GM19035 (cell line): ENCODE measurements at regions not wholly inside any gene's neighbourhood (a gene's known extent, or its start where the extent isn't known, plus 50 kb on each side); places are given as distances from the start of the nearest gene placed in this dataset.

Experiments used
- ATAC-seq: cut with Tn5 transposase; IDR thresholded peaks from one replicate; pipeline ENCODE4 v1.9.1; 2021; ENCODE audit not compliant: unreplicated experiment

DNA sequence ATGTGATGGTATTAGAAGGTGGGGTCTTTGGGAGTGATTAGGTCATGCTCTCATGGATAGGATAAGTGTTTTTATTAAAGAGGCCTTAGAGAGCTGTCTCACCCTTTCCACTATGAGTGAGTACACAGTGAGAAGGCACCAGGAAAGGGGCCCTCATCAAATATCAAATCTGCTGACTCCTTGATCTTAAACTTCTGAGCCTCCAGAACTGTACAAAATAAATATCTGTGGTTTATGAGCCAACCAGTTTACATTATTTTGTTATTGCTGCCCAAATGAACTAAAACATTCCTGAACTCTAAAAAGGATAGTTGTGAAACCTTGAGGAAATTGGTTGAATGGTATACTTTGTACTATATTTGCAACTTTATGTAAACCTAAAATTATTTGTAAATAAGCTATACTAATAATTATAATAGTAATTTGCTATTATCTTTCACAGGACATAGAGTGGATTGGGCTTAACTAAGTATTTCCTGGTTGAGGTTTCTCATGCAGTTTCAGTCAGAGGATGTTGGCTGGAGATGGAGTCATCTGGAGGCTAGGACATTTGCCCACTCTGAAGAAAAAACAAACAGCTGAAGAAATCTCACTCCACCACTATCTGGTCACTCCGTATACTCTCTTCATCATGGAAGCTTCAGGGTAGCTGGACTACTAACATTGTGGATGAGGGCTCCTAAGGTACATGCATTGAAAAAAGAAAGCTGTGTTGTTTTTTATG is 1068.6 kb upstream of the CADM2 start:
- no peak for ATAC-seq

DNA sequence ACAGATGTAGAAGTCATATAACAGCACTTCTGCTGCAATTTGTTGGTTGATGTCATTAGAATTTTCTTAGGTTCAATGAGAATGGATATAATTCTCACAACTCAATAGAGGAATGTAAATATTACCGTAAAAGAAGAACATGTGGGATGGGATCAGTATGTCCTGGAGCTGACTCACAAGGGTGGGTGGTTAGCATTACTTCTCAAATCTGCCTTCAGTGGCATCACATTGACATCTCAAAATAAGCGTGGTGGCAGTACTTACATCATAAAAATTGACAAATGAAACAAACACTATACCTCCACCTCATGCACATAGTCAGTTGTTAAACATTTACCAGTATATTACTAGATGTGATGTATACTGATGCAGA is 1068.0 kb upstream of the CADM2 start:
- no peak for ATAC-seq

DNA sequence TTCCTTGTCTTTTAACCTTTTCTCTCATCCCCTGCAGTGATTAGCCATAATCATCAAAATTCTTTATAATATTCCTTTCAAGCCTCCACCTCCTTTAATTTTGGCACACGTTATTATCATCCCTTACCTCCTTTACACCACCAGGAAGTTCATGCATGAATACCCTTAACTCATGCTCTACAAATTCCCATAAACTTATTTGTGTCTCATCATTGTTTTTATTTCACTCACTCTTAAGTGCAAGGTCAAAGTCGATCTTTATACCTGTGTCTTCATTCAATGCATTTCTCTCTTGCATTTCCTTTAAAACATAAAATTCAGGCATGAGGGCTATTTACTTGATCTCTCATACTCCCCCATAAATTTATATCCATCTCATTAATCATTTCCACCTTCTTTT is 1064.6 kb upstream of the CADM2 start:
- ATAC-seq: no peak

DNA sequence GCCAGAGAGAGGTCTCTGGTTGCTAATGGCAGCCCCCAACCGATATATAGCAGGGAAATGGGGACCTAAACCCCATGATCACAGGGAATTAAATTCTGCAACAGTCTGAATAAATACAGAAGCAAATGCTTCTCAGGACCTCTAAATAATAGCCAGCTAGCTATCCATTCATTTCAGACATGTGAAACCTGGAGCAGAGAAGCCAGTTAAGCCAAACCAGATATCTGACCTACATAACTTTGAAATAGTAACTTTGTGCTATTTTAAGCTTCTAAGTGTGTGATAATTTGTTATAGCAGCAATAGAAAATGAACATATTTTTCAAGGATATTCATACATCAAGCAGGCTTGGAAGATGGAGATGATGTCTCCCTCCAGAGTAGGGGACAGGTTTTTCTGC is 1062.9 kb upstream of the CADM2 start:
- no peak for ATAC-seq

DNA sequence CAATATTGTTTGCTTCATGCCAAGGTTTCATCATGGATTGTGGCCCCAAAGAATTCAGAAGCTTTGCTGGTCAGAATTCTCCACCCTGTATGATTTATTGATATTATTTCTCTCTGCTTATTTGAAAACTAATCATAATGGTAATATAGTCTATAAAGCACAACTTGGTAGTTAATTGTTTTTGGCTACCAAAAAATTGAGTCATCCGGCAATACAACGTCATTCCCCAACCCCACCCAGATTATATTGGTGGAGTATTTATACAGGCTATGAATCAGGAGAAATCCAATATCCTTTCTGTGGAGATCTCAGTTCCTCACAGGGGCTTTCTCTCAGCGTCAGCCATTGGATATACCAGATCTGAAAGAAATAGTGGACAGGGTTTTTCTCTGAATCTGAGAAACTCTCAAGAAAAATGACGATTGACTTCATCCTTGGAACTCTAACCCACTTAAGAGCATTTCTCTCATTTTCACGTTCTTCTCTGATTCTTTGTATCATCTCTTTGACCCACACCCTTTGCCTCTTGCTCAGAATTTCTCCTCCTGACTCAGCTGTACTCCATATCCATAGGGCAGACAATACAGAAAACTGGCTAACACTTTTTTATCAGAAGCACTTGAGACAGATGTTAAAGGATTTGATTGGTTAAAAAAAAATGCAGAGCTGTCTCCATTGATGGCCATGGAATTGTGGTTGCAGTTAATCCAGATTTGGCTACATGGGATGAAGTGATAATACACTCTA is 1055.8 kb upstream of the CADM2 start:
- ATAC-seq: no peak

DNA sequence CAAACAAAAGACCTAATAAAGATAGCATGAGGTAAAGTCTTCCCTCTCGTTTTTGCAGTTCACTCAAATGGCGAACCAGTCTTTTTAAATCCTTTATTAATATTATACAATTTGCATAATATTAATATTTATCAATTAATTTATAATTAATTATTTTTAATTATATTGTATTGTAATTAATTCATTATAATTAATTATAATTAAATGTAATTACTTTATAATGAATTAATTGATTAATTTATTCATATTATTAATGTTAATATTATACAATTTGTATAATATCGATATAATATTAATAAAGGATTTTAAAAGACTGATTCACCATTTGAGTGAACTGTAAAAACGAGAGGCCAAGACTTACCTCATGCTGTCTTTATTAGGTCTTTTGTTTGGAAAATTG is 1045.4 kb upstream of the CADM2 start:
- ATAC-seq: no peak

DNA sequence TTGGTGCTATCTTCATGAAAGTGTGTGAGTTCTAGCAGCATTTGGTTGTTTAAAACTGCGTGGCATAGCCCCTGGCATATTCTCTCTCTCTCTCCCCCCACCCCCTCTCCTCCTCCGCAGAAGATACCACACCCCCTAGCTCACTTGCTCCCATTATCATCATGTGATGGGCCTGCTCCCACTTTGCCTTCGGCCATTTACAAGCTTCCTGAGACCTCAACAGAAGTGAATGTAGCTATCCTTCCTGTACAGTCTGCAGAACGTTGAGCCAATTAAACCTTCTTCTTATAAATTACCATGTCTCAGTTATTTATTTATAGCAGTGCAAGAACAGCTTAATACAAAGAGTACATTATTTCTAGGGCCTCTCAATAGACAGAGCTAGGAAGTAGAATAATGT is 1032.5 kb upstream of the CADM2 start:
- no peak for ATAC-seq

DNA sequence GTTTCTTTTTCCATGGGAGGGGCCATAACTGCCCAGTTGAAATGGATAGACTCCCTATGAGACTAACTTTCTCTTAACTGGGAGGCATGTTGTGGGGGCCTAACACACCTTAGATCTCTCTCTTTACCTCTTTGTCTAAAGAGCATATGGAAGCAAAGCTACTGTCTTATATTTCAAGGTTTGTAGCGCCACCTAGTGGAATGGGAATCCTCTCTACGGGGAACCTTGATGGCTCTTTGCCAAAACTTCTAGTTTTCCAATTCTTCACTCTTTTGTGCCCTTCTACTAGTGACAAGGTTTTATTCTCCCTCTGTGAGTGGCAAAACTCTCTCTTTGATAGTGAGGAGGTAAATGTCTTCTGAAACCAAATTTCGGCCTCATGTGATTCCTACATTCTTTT is 1030.4 kb upstream of the CADM2 start:
- ATAC-seq: no peak

DNA sequence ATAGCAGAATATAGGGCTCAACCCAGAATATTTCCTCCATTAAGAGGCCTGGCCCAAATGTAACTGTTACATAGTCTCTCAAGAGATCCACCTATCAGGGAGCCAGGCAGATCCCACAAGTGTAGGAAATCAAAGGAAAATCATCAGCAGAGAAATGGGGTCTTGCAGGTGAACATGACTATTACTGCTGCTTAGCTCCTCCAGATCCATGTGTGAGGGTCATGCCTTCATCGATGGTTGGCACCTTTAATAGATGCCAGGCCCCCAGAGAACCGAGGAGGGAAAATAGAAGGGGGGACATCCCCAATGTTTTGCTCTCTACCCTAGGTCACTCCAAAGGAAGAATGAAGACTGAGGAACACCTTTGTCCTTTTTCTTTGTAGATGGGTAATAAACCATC is 1029.9 kb upstream of the CADM2 start:
- no peak for ATAC-seq

DNA sequence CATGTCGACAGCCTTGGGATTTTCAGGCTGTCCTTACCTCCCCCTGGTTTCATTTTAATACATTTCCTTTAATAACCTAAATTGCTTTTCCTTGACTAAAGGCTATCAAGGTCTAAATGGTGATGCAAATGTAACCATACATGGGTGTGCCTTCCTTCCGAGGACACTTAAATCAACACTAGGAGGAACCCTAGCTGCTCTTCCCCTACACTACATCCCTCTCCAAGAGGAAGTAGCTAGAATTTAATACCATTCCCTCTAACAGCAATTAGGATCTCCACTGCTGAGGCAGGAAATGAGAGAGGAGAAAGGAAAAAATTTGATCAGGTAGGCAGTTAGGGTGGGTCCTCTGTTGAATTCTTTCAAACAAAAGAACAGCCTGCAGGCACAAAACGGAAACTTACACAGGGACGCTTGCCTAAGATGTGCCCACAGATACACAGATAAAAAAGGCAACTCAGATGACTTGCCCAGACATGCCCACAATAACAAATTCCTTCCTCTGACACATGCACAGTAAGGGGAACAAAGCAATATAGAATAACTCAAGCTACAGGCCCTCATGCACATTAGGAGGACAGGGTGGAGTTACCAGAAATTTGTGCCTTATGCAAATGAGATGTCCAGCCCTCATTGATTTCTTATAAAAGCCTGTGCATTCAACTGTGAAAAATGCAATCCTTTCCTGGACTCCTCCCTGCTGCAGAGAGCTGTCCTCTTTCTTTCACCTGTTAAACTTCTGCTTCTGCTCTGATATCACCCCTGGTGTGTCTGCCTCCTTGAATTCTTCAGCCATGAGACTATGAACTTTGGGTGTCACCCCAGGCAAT is 1024.4 kb upstream of the CADM2 start:
- ATAC-seq: no peak

DNA sequence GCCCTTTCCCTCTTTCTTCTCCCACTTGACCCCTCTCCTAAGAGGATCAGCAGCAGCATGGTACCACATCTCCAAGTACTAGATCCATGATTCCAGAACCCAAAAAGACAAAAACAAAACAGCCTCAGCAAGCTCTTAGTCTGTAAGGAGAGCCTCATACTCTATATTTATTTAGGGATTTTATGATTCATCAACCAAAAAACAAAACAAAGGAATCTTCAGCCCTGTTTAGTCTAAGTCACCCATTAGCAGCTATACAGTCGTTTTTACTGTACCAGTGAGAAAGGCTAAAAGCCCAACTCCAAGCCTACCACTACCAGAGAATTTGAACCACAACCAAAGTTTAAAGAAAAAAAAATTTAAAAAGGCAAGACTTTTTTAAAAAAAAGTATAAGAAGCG is 1020.3 kb upstream of the CADM2 start:
- no peak for ATAC-seq

DNA sequence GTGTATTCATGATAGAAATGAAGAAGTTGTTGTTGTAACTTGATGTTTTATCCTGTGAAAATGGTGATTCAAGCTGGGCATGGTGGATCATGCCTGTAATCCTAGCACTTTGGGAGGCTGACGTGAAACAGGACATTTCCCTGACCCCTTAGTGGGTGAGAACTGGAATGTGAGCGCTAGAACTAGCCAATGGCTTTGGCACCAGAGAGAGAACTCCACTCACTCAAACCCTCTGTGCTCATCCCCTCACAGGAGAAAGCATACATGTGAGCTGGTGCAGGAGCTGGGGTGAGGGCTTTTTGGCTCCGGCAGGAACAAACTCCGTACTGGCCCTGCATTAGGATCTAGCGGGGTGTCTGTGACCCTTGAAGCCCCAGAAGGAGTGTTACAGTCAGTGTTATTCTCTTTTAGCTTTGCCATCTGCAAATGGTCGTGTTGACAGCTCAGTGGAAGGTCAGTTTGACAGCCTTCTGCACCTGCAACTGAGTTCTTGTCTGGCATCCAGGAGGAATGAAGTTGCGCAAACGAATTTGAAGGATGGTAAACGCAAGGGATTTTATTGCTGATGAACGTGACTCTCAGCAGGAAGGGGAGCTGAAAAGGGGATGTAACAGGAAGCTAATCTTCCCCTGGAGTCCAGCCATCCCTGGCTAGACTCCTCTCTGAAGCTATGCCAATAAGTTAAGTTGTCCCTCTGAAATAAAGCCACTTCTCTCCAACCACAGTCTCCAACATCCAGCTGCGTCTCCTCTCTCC is 1016.6 kb upstream of the CADM2 start:
- ATAC-seq: no peak

DNA sequence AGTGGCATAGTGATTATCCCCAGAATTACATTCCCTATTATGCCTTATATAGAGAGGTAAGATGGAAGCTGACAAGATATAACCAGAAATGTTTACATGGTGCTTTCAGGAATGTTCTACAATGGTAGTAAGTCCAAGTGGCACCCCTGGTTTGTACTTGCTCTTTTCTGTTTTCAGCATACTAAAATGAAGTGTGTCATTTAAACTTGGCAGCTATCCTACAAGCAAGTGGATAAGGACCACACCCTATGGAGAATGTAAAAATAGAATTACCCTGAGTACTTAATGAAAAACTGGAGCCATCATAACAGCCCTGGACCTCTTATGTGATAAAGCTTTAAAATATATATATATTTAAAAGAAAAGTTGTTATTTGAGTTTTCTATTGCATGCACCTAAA is 1012.7 kb upstream of the CADM2 start:
- no peak for ATAC-seq

DNA sequence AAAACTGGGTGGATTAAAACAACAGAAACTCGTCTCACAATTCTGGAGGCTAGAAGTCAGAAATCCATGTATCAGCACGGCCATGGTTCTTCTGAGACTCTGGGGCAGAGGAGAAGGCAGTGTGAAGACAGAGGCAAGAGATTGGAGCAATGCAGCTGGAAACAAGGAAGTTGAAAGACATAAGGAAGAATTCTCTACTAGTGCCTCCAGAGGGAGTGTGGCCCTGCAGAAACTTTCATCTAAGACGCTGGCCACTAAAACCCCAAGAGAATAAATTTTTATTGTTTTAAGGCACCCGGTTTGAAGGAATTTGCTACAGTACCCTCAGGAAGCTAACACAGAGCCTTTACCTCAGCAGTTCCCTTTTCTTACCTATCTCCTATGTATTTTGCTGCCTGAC is 1012.2 kb upstream of the CADM2 start:
- no peak for ATAC-seq

DNA sequence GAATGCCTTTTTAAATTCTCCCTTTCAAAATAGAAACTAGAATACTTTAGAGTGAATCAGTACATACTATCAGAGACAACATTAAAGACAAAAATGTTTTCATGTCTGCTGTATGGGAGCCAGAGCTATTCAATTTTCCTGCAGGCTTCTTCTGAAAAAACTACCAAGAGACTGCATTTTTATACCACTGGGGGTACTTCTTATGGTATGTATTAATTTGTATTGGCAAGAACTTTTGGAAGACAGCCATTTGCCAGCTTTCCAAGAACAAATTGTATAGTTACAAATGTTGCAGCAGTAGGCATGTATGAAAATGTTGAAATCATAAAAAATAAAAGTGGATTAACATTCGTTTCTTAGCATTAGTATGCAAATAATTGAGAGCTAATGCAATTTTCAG is 1010.0 kb upstream of the CADM2 start:
- no peak for ATAC-seq

DNA sequence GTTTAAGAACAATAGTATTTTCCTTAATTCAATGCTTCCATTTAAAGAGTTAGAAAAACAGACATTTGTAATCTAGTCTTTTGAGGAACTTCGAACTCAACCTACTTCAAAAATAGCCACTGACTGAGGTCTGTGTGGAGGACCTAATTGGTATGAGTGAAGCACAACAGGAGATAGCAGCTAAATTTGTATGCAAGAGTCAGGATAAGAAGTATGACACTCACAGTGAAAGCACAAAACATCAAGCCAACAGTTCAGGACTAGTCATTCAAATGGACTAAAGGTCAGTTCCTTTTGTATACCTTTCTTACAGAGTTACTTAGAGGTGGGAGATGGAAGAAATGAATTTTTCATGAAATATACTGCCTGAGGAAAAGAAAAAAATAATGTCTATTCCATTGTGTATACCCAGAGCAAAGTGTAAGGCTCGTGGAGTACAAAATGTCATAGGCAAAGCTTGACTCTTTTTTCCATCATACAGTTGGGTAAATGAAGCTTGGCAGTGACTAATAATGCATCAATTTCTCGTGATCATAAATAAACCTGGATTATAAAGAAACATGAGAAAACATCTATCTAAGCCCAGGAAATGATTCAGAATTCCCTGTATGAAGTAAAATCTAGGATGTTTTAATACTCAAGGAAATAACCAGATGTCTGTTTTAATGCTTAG is 1005.2 kb upstream of the CADM2 start:
- no peak for ATAC-seq

DNA sequence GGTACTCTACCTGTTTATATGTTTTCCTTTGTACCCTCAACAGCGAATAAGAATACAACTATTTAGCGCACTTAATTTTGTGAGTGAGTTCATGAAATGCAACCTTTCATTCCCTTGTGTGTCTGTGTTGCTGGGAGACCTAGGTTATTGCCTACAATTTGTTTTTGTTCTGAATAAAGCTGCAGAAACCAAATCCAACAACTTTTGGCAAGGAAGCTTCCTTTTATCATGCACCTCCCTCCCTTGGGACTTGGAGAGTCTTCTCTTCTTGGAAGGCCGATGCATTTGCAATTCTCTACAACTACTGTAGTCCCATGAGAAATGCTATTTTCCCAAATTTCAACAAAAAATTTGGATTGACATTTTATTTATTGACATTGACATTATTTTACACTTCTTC is 1002.4 kb upstream of the CADM2 start:
- ATAC-seq: no peak

DNA sequence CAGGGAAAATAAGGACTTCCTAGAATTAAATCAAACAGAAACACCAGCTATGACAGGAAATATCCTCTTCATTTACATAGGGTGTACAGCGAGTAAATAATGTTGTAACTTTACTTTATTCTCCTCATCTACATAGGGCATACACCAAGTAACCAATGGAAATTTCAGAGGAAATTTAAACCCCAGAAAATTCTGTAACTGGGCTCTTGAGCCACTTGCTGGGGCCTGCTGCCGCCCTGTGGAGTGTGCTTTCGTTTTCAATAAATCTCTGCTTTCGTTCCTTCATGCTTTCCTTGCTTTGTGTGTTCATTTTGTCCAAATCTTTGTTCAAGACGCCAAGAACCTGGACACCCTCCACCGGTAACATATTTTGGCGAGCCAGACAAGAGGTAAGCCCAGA is 990.4 kb upstream of the CADM2 start:
- no peak for ATAC-seq

DNA sequence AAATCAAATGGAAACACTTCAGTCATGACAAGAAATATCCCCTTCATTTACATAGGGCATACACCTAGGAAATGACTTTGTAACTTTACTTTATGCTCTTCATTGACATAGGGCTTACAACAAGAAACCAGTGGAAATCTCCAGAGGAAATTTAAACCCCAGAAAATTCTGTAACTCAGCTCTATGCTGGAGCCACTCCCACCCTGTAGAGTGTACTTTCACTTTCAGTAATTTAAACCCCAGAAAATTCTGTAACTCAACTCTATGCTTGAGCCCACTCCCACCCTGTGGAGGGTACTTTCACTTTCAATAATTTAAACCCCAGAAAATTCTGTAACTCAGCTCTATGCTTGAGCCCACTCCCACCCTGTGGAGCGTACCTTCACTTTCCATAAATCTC is 987.1 kb upstream of the CADM2 start:
- no peak for ATAC-seq

DNA sequence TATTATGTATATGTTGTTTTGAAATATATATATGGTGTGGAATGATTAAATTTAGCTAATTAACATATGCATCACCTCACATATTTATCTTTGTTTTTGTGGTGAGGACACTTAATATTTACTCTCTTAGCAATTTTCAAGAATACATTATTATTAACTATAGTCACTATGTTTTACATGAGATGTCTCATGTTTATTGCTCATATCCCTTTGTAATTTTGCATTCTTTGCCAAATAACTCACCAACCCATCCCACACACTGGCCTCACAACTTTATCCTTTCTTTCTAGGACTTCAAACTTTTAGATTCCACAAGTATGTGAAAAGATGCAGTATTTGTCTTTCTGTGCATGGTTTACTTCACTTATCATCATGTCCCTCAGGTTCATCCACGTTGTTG is 950.2 kb upstream of the CADM2 start:
- ATAC-seq: no peak

DNA sequence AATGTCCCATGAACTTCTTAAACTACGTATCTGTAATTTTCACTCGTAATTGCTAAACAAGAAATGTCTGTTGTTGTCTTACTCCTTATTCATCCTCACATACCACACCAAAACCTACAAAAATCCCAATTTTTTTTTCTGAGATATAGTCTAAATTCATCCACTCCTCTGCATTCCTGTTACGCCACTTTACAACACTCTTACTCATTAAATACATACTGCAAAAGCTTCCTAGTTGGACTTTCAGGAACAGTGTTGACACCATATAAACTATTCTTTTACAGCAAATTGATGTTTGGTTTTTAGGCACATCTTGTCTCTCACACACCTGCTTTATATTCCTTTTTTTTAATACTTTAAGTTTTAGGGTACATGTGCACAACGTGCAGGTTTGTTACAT is 934.9 kb upstream of the CADM2 start:
- no peak for ATAC-seq
